GM19239 (cell line): ENCODE measurements at regions not wholly inside any gene's neighbourhood (a gene's known extent, or its start where the extent isn't known, plus 50 kb on each side); places are given as distances from the start of the nearest gene placed in this dataset.

ENCODE experiments used
- DNase-seq: peaks from one replicate; pipeline ENCODE4 v3.0.0; 2011; ENCODE audit warnings: low spot score; ENCODE audit not compliant: insufficient read length
- FAIRE-seq: peaks from 2 replicates; lab custom pipeline; 2011; peaks lifted over from hg19 to GRCh38; lab: Jason Lieb, UNC

GRCh38 chr17:14971054-14971453 is 294.1 kb downstream of the PMP22 start:
- FAIRE-seq (no peak), DNase-seq (no peak)

GRCh38 chr17:14959106-14959648 is 305.9 kb downstream of the PMP22 start:
- DNase-seq (no peak), FAIRE-seq (no peak)

GRCh38 chr17:14953405-14953804 is 311.7 kb downstream of the PMP22 start:
- FAIRE-seq (no peak), DNase-seq (no peak)

GRCh38 chr17:14950686-14951085 is 314.4 kb downstream of the PMP22 start:
- no peak for FAIRE-seq
- DNase-seq: no peak

- FAIRE-seq (no peak), DNase-seq (no peak)
These were observed 314.9 kb downstream of the PMP22 start for GRCh38 chr17:14950216-14950615.

- DNase-seq (no peak), FAIRE-seq (no peak)
These were observed 317.5 kb downstream of the PMP22 start for GRCh38 chr17:14947671-14948070.

GRCh38 chr17:14946481-14946880 is 318.6 kb downstream of the PMP22 start:
- no peak for FAIRE-seq
- DNase-seq: no peak

- no peak for FAIRE-seq
- no peak for DNase-seq
These were observed 322.5 kb downstream of the PMP22 start for GRCh38 chr17:14942526-14943190.

GRCh38 chr17:14940938-14941265 is 324.2 kb downstream of the PMP22 start:
- no peak for FAIRE-seq
- no peak for DNase-seq

- FAIRE-seq (no peak), DNase-seq (no peak)
These were observed 324.8 kb downstream of the PMP22 start for GRCh38 chr17:14940108-14940937.

GRCh38 chr17:14935845-14936485 is 329.2 kb downstream of the PMP22 start:
- FAIRE-seq: no peak
- no peak for DNase-seq

GRCh38 chr17:14935139-14935841 is 329.8 kb downstream of the PMP22 start:
- no peak for DNase-seq
- no peak for FAIRE-seq

GRCh38 chr17:14933676-14934075 is 331.4 kb downstream of the PMP22 start:
- FAIRE-seq (no peak), DNase-seq (no peak)

- DNase-seq (peak; percentile 16), FAIRE-seq (peak; percentile 86)
These were observed 338.5 kb downstream of the PMP22 start for GRCh38 chr17:14926526-14927122.

- FAIRE-seq: no peak
- no peak for DNase-seq
These were observed 339.1 kb downstream of the PMP22 start for GRCh38 chr17:14926073-14926472.

GRCh38 chr17:14925498-14925897 is 339.6 kb downstream of the PMP22 start:
- no peak for FAIRE-seq
- no peak for DNase-seq

GRCh38 chr17:14923981-14924380 is 341.1 kb downstream of the PMP22 start:
- FAIRE-seq (no peak), DNase-seq (no peak)

GRCh38 chr17:14922411-14922810 is 342.7 kb downstream of the PMP22 start:
- no peak for FAIRE-seq
- DNase-seq: no peak

GRCh38 chr17:14921936-14922335 is 343.2 kb downstream of the PMP22 start:
- FAIRE-seq (no peak), DNase-seq (no peak)

- FAIRE-seq (no peak), DNase-seq (no peak)
These were observed 345.4 kb downstream of the PMP22 start for GRCh38 chr17:14919631-14920213.
